ENCODE measurements at regions not wholly inside any gene's neighbourhood (a gene's known extent, or its start where the extent isn't known, plus 50 kb on each side); places are given as distances from the start of the nearest gene placed in this dataset.

- TF ChIP-seq EZH2 (IDR thresholded peaks at IDR 0.05; ENCODE audit: borderline replicate concordance, low read depth, low read length, severe bottlenecking) = no peak
- TF ChIP-seq CTCF (IDR thresholded peaks at IDR 0.05; ENCODE audit: borderline replicate concordance, extremely low read depth, low read length, poor library complexity, severe bottlenecking) = no peak
Observed at GRCh38 chr7:124662372-124662771, 103.2 kb downstream of the GPR37 start.
